Jurkat, Clone E6-1 (cell line): ENCODE measurements at regions not wholly inside any gene's neighbourhood (a gene's known extent, or its start where the extent isn't known, plus 50 kb on each side); places are given as distances from the start of the nearest gene placed in this dataset.

Experiments used
- DNase-seq: peaks from one replicate; pipeline ENCODE4 v3.0.0-alpha.2; 2011; ENCODE audit warnings: low read depth, low spot score
- H3K4me3 ChIP-seq: 2 replicates; pipeline ENCODE4 v1.5.1; 2011; ENCODE audit warnings: mild to moderate bottlenecking, low read length, control low read depth, moderate library complexity

- H3K4me3 ChIP-seq, result no peak overlapping the region
- DNase-seq, result no peak
Measured at GRCh38 chr13:72205773-72206172, 338.8 kb upstream of the DACH1 start.

GRCh38 chr13:72204291-72204690 is 337.3 kb upstream of the DACH1 start:
- no peak for DNase-seq
- no peak overlapping the region for H3K4me3 ChIP-seq

DNA sequence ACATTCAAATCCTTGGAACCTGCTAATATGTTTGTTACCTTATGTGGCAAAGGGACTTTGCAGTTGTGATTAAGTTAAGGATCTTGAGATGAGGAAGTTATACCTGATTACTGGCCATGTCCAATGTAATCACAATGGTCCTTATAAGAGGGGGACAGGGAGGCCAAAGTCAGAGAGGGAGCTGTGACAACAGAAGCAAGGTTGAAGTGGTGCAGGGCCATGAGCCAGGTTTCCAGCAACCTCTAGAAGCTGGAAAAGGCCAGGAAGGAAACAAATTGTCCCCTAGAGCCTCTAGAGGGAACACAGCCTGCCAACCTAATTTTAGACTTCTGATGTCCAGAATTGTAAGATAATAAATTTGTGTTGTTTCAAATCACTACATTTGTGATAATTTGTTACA is 334.7 kb upstream of the DACH1 start:
- no peak overlapping the region for H3K4me3 ChIP-seq
- no peak for DNase-seq

DNA sequence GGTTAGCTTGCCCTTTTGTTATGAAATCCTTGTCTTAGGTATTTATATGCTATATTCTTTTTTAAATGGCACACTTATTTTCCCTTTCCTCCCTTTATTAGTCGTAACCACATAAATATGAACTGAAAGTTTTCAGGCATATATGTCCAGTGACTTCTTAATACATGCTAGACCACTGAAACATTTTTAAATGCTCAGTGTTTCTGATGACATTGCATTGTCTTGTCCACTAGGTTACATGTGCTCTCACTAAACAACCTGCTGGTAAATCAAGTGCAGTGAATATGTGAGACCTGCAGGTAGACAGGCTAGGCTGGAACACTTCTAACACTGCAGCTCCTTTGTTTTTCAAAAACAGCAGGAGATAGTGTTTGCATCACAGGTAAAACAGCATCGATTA is 332.6 kb upstream of the DACH1 start:
- H3K4me3 ChIP-seq, result no peak overlapping the region
- DNase-seq, result no peak

GRCh38 chr13:72198967-72199560 is 332.1 kb upstream of the DACH1 start:
- H3K4me3 ChIP-seq, result no peak overlapping the region
- DNase-seq, result no peak

GRCh38 chr13:72198042-72198441 is 331.0 kb upstream of the DACH1 start:
- DNase-seq, result no peak
- H3K4me3 ChIP-seq, result no peak overlapping the region

DNA sequence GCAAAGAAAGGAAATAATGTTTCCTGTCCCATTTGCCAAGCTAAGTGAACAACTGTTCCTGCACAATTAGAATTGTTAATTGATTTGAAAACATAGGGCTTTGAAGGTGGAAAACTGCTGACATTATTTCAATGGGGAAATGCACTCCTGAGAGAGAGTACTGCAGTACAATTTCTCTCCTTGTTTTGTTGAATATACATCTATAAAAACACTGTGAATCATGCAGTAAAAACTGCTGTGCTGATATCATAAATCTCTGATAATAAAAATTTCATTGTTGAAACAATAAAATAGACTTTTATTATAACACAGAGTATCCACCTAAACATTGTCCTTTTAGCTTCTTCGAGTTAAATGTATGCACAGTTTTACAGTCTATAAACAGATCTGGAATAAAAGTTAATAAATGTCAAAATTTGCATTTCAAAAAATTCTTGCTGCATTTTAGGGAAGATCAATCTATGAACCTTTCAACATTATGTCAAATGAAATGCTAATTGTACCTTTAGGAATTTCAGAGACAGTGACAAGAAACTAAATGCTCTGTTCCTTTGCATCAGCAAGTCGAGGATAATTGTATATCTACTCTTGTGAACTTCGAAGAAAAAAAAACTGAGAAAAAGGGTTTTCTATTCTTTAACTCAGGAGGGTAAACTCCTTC is 328.2 kb upstream of the DACH1 start:
- H3K4me3 ChIP-seq, result no peak overlapping the region
- no peak for DNase-seq

DNA sequence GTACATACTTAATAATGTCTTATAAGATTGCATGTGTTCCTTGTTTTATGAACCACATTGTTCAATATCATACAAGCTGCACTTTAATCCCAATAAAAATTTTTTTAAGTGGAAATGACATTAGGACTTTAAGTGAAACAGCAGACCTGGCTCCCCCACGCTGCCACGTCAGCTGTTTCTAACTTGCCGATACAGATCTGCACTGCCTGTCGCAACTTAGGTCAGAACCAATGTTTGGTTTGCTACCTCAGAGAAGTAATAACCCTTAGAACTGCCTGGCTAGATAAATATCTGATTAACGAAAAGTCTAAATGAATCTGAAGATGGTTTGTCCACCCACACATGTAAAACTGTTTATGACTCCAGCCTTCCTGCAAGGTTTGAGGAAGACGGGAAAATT is 327.5 kb upstream of the DACH1 start:
- H3K4me3 ChIP-seq, result no peak overlapping the region
- no peak for DNase-seq

- DNase-seq, result no peak
- no peak overlapping the region for H3K4me3 ChIP-seq
Measured at GRCh38 chr13:72186730-72187422, 319.9 kb upstream of the DACH1 start.

DNA sequence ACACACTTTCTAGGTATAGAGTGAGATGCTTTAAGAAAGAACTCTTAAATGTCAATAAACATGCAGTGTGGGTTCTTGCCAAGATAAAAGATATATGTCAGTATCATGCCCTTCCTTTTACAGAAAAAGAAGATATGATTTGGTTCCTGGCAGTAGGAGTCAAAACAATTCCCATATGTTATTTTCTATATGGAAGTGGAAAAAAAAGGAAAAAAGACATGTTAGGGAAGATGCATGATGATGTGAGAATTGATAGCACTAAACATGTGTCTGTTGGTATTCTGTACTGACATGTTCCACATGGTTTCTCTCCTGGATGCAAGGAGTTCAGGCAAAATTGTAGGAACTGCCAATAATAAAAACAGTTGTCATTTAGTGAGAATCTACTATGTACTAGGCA is 318.8 kb upstream of the DACH1 start:
- no peak overlapping the region for H3K4me3 ChIP-seq

DNA sequence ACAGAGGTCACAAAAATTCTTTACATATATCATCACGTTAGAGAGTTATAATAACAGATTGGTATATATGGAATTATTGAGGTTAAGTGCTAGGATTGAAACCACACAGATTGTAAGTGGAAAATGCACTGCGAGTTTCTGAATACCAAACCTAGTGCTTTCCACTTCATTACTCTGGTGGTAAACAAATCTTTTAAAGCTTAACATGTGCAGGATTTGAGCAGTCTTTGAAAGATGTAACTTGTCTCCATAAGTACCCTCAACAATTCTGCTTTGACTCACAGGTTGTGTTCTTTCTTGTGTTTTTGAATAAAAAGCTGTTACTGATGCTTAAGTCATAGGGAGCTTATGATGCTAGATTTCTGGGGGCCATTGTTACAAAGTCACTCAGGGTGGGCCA is 314.7 kb upstream of the DACH1 start:
- DNase-seq, result no peak
- H3K4me3 ChIP-seq, result no peak overlapping the region

More for the DNA sequence above, 318.8 kb upstream of the DACH1 start:
- DNase-seq, result no peak

DNA sequence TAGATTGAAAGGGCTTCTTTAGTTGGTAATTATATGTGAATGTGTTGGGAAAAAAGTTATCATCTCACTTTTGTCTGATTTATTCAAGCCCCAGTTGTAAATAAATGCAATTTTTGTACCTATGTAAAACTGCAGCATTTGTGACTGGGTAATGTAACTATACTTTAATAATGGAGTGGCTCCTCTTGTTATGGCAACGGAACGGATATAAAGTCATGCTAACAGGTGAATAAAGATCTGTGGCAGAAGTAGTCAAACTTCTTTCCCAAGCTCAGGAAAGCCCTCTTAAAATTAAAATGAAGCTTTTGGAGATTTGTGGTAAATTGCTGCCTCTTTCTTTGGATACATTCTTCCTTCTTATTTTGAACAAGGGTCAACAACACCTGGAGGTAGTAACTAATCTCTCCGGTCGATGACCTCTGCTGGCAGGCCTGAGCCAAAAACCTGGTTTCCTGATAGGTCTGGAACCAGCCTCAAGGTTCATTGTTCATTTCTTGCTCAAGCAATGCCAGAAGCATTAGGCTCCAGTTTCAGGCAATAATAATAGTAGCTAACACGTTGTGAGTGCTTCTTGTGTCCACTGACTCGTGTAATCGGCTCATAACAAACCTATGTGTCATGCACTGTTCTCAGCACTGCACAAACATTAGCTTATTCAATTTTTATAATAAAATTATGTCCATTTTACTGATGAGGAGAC is 313.4 kb upstream of the DACH1 start:
- H3K4me3 ChIP-seq, result no peak overlapping the region
- no peak for DNase-seq

- DNase-seq, result no peak
- H3K4me3 ChIP-seq, result no peak overlapping the region
Measured at GRCh38 chr13:72174549-72174948, 307.5 kb upstream of the DACH1 start.

- no peak for DNase-seq
- H3K4me3 ChIP-seq, result no peak overlapping the region
Measured at GRCh38 chr13:72170571-72170970, 303.6 kb upstream of the DACH1 start.

DNA sequence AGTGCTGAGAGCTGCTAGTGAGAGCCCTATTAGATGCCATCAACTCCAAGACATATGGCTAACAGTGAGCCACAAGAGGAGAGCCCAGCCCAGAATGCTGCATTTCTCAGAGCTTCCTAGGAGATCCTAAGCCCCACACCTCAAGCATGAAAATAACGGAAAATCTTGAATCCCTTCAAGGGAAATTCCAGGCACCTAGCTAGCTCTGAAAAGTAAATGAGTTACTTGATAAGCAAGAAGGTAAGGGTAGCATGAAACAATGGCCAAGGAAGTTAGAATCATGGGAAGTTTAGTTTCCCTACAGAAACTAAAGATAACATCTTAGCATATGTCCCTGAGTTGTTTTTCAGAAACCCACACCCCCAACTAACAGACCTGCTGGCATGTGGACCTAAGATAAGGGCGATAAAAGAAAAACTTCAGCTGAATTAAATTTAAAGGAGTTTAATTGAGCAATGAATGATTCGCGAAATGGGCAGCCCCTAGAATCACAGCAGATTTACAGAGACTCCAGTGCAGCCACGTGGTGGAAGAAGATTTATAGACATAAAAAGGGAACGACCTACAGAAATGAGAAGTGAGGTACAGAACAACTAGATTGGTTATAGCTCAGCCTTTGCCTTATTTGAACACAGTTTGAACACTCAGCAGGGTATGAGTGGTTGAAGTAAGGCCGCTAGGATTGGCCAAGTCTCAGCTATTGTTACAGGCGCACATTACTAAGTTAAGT is 301.3 kb upstream of the DACH1 start:
- no peak for DNase-seq
- H3K4me3 ChIP-seq, result no peak overlapping the region

- H3K4me3 ChIP-seq, result no peak overlapping the region
- no peak for DNase-seq
Measured at GRCh38 chr13:72166102-72166650, 299.2 kb upstream of the DACH1 start.

GRCh38 chr13:72165276-72165675 is 298.3 kb upstream of the DACH1 start:
- DNase-seq, result no peak
- H3K4me3 ChIP-seq, result no peak overlapping the region

GRCh38 chr13:72164811-72165210 is 297.8 kb upstream of the DACH1 start:
- DNase-seq, result no peak
- H3K4me3 ChIP-seq, result no peak overlapping the region

DNA sequence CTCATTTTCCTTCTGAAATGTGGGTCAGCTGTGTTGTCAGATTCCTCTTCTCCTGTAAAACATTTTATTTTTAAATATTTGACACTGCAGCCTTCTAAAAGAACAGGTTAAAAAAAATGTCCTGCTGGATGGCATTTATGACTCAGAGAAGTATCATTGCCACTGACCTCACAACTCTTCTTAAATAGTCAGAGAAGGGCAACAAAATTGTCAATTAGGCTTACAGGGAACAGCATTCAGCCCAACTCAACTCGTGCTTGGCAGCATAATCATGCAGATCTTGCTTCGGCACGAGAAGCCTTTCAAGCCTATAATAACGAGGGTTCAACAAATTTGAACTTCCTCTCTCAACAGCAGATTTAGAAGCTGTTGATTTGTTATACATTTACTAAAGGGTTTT is 296.7 kb upstream of the DACH1 start:
- no peak for DNase-seq
- H3K4me3 ChIP-seq, result no peak overlapping the region
